IPS DF 19.7 (cell line): ENCODE measurements at regions not wholly inside any gene's neighbourhood (a gene's known extent, or its start where the extent isn't known, plus 50 kb on each side); places are given as distances from the start of the nearest gene placed in this dataset.

ENCODE experiments used
- DNase-seq: peaks from one replicate; pipeline ENCODE4 v3.0.0-alpha.2; 2013; ENCODE audit warnings: low read depth, low spot score

DNA sequence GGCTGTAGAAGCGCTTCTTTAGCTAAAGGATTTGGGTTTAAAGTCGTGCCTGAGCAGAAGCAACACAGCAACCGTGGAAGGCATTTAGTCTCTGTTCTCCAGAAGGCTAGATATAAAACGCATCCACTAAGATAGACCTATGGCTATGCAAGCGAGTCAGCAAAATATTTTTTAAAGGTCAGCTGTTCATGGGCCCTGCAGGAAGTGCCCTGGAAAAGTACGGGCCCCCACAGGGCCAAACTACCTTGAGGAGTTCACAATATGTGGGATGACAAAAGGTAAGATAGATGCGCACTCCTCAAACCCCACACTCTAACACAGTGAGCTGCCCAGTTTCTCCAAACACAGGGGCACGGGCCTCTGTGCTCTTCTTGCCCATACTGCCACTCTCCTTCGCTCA, 261.6 kb downstream of the VPS13C start:
- no peak for DNase-seq

GRCh38 chr15:61796056-61796455, 264.2 kb downstream of the VPS13C start:
- no peak for DNase-seq

DNA sequence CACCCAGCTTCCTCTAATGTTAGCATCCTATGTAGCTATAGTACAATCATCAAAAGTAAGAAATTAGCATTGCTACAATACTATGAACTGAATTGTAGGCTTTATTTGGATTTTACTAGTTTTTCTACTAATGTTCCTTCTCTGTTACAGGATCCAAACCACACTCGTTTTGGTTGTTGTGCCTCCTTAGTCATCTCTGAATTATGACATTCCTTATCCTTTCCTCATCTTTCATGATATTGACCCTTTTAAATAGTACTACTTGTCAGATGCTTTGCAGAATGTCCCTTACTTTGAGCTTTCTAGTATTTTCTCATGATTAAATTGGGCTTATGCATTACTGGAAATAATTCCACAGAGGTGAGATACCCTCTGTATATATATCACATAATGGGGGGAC, 265.4 kb downstream of the VPS13C start:
- no peak for DNase-seq

- DNase-seq = no peak
Observed at GRCh38 chr15:61794276-61794675, 266.0 kb downstream of the VPS13C start.

DNA sequence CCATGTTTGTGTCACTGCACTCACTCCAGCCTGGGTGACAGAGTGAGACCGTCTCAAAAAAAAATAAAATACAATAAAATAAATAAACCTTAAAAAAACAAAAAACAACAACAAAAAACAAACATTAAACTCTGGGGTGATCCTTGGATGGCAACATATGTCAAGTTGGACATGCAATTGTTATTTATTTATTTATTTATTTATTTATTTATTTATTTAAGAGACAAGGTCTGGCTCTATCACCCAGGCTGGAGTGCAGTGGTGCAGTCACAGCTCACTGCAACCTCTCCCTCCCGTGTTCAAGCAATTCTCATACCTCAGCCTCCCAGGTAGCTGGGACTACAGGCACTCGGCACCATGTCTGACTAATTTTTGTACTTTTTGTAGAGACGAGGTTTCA, 275.5 kb downstream of the VPS13C start:
- no peak for DNase-seq

DNA sequence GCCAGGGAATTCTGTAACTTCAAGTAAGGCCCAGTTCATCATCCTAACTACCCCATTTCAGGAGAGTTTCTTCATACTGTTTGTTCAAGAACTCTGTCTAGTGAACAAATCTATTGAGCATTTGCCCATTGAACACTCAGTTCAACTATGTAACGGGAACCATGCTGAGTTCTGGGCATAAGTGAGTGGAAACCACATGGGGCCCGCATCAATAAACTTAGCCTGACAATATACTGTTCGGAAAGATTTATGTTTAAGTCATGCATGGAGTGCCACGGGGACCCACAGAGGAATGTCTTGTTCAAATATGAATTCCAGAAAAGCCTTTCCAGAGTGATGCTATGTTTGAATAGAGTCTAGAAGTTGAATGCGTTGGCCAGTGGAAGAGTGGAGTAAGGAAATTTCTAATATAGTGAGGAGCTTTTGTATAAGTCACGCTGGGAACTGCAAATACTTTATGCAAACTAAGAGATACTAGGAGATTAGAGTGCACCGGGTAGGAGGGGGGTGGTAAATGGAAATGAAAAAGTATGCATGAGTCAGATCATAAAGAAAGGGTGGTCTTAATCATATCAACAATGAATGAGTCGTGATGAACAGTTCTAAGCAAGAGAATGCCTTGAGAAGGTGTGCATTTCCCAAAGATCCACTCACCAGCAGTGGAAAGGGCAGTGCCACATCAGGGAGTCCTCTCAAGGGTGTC, 279.8 kb downstream of the VPS13C start:
- no peak for DNase-seq

GRCh38 chr15:61777689-61778088, 282.6 kb downstream of the VPS13C start:
- no peak for DNase-seq

DNA sequence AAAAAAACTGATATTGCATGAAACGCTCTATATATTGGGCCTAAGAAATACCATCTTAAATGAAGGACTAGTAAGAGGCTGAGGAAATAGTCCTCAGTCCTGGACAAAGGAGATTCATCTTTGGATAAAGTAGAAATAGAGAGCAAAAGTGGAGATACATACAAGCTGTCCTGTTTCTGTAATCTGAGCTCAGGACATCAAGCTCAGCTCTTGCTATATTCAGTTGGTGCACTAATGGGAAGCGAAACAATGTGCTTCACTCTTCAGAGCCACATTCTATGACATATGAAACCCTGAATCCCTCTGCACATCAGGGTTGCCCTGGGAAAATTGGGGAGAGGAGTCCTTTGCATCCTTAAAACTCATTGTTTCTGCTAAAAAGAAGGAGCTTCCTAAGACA, 290.7 kb downstream of the VPS13C start:
- DNase-seq = no peak

DNA sequence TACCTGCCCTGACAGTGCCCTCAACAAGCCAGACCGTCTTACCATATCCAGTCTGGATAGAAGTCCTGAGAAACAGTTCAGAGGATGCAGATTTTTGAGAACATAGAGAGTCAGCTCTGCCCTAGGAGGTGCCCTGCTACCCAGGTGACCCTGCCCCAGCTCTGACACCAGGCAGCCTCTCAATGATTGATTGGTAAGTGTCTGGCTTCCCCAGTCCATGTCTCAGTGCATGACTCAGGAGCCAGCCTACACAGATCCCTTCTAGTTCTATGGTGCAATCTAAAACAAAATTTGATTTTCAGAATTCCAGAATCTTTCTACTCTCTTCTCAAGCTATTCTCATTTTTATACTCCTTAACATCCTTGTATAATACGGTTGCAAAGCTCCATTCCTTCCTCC, 292.1 kb downstream of the VPS13C start:
- no peak for DNase-seq

DNA sequence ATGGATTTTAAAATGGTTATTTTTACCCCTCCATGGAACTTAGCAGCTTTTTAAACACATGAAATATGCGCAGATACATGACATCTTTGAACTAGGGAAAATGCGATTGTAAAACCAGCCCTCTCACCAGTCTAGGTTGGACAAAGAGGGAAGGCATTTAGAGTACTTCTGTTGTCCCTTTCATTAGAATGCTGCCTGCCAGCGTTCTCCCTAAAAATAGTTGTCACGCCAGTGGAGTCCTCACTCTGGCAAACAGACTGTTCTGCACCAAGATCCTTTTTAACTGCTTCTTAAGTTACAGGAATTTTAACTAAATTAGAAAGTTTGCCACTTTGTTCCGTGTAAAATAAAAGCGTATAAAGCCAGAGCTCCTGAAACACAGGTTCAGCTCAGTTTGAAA, 295.3 kb downstream of the VPS13C start:
- no peak for DNase-seq

DNA sequence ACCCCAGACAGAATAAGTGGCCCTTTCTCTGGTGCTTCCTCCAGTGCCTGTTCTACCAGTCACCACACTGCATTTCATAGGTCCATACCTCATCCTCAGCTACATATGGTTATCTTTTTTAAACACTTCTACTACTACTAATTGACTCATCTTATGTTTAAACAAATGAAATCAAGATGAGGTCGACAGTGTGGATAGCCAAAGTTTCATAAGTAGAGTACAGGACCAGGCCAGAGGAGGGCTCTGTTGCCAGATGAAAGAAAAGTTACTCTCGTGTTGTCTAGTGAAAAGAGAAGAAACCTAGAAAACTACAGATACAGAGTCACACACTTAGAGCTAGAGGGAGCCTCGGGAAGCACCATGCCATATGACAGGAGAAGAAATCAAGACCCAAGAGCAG, 296.1 kb downstream of the VPS13C start:
- no peak for DNase-seq

DNA sequence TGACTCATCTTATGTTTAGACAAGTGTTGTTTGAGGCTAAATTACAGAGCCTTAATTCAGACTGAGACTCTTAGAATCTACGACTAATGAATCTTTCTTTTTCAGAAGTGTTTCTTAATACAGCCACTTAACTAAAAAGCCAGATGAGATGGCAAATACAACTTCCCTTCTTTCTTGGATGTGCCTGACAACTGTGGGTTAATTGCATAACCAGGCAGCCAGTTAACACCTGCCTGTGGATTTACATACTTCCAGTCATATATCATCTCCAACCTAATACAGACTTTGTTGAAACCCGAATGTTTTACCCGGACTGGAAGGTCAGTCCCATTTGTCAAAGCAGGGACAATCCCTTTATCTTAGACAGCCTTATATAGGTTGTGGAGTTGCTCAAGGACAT, 297.6 kb downstream of the VPS13C start:
- DNase-seq = no peak

DNA sequence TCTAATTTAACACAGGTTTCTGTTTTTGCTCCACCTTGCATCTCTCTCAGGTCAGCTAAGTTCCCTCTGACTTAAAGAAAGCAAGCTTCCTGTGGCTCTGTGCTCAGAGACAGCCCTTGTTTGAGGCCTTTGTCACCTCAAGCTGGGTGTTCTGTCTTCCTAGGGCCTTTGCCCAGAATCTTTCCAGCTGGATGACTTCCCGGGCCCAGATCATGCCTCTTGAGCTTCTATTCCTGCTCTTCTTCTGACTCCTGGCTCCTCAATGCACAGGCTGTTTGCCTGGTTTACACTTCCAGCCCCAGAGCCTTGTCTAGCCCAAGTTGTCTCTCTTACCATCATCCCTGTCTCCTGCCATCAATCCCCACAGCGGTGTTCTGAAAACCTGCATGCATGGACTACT, 300.6 kb downstream of the VPS13C start:
- no peak for DNase-seq

DNA sequence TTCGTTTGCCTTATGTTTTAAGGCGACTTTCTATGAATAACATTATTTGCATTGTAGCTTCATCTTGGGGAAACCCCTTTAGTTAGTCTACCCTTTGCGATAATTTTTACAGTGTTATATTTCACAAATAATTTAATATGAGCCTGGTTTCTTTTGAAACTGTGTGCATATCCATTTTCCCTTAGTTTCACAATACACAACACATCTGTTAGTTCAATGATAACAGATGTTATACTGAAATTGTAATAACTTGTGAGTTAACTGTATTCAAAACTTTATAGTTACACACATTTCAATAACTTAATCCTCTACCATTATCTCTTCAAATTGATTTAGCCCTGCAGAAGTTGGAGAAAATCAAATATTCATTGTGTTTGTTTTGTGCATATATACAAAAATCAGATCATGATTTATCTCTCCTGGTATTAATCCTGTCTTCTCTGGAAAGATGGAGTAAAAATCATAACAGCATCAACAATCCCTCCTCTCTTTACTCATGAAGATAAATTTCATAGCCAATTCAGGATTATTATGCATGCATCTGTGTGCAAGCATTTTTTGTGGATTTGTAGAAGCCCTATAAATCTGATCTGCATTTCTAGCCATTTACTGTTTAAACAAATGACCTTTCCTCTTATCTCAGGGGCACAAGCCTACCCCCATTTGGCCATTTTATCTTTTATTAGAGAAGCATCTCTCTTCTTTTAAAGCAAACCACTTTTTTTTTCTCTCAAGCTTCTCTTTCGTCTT, 304.0 kb downstream of the VPS13C start:
- no peak for DNase-seq

GRCh38 chr15:61755467-61755866, 304.8 kb downstream of the VPS13C start:
- no peak for DNase-seq

GRCh38 chr15:61753018-61753710, 307.1 kb downstream of the VPS13C start:
- DNase-seq = no peak

- DNase-seq = peak; percentile 30
Observed at GRCh38 chr15:61752001-61752400, 308.2 kb downstream of the VPS13C start.

DNA sequence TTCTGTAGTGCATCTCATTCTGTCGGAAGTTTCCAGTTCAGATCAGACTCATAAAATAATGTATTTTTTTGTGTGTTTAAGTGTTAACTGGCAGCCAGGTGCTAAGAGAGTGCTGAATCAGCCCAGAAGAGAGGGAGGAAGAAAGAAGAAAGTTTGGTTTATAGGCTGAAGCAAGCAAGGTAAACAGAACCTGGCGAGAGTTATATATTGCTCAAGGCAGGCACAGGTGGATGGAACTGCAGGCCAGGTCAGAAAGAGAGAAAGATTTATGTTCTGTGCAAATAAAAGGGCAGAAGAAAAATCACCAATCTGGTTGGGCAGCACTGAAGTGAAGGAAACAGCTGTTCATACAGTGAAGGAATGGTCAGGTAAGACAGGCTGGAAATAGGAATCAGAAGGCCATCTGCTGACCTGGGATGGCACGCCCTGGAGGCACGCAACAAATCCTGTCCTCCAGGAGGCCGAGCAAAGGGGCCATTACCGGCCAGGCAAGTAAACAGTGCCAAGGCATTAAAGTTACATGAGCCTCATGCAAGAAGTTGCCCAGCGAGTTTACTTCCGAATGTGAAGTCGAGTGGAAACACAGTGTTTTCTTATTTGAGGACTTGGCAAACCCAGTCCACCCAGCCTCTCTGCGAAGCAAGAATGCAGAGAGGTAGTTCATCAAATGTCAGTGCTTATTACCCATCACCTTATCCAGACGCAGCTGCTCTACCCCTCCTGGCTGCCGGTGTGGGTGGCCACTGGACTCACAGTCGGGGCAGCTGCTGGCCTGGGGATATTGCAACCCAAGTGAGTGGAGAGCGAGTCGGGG, 309.8 kb downstream of the VPS13C start:
- DNase-seq = no peak

GRCh38 chr15:61749169-61749568, 311.1 kb downstream of the VPS13C start:
- no peak for DNase-seq

DNA sequence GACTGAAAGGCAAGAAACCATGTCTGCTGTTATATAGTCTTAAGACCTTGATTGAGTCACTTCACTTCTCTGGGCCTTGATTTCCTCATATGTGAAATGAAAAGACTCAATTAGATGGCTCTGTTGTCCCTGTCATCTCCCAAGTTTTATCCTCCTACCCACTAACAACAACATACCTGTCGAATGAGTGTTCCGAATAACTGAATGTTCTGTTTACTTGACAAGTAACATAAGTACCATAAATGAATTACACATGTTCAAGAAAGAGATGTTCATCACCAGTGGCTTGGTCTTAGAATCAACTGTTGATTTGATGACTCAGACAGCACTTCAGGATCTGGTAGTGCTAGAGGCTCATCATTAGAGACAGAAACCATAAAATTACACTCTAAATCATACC, 311.7 kb downstream of the VPS13C start:
- no peak for DNase-seq

GRCh38 chr15:61746589-61746988, 313.7 kb downstream of the VPS13C start:
- no peak for DNase-seq

- no peak for DNase-seq
Observed at GRCh38 chr15:61743345-61743909, 316.8 kb downstream of the VPS13C start.
